Hepatocyte (in vitro differentiated cells): ENCODE measurements at regions not wholly inside any gene's neighbourhood (a gene's known extent, or its start where the extent isn't known, plus 50 kb on each side); places are given as distances from the start of the nearest gene placed in this dataset.

Source experiments
- DNase-seq: peaks from one replicate; pipeline ENCODE4 v3.0.0-alpha.2; 2016; ENCODE audit warnings: low spot score
- H2AFZ ChIP-seq: fragments of 200-600 bp; sonication (generic); 2 replicates; pipeline ENCODE4 v1.6.0; 2016; ENCODE audit warnings: antibody characterized with exemption, mild to moderate bottlenecking
- H3K27ac ChIP-seq: fragments of 200-600 bp; sonication (generic); 2 replicates; pipeline ENCODE4 v1.5.1; 2016; ENCODE audit warnings: mild to moderate bottlenecking
- H3K27me3 ChIP-seq: fragments of 200-600 bp; sonication (generic); 2 replicates; pipeline ENCODE4 v1.6.1; 2016
- H3K36me3 ChIP-seq: fragments of 200-600 bp; sonication (generic); replicated peaks from 2 replicates; pipeline ENCODE4 v1.5.1; 2016; ENCODE audit warnings: low read depth; ENCODE audit not compliant: insufficient read depth
- H3K4me1 ChIP-seq: fragments of 200-600 bp; sonication (generic); 2 replicates; pipeline ENCODE4 v1.5.1; 2016; ENCODE audit warnings: mild to moderate bottlenecking, moderate library complexity; ENCODE audit not compliant: insufficient read depth
- H3K4me2 ChIP-seq: fragments of 200-600 bp; sonication (generic); 2 replicates; pipeline ENCODE4 v1.6.0; 2016
- H3K4me3 ChIP-seq: fragments of 200-600 bp; sonication (generic); 2 replicates; pipeline ENCODE4 v1.5.1; 2016; ENCODE audit warnings: mild to moderate bottlenecking
- H3K79me2 ChIP-seq: fragments of 200-600 bp; sonication (generic); 2 replicates; pipeline ENCODE4 v1.6.0; 2017; ENCODE audit warnings: mild to moderate bottlenecking
- H3K9me2 ChIP-seq: fragments of 200-600 bp; sonication (generic); replicated peaks from 2 replicates; pipeline ENCODE4 v1.6.0; 2017; ENCODE audit warnings: mild to moderate bottlenecking; ENCODE audit not compliant: insufficient read depth
- H3K9me3 ChIP-seq: fragments of 200-600 bp; sonication (generic); 2 replicates; pipeline ENCODE4 v1.5.1; 2016; ENCODE audit warnings: low read depth, mild to moderate bottlenecking
- H4K20me1 ChIP-seq: fragments of 200-600 bp; sonication (generic); 2 replicates; pipeline ENCODE4 v1.6.0; 2016; ENCODE audit warnings: mild to moderate bottlenecking; ENCODE audit not compliant: insufficient read depth, poor library complexity, severe bottlenecking
- CTCF ChIP-seq: fragments of 200-600 bp; sonication (generic); IDR thresholded peaks from 2 replicates; pipeline ENCODE4 v1.5.1; 2016; ENCODE audit warnings: antibody characterized with exemption, mild to moderate bottlenecking; ENCODE audit not compliant: poor library complexity
- EZH2 ChIP-seq: fragments of 200-600 bp; sonication (generic); IDR thresholded peaks from 2 replicates; pipeline ENCODE4 v1.6.1; 2016; ENCODE audit warnings: antibody characterized with exemption, mild to moderate bottlenecking, borderline replicate concordance
- EZH2phosphoT487 ChIP-seq: fragments of 200-600 bp; sonication (generic); IDR thresholded peaks from one replicate; pipeline ENCODE4 v1.6.1; 2018; ENCODE audit warnings: antibody characterized with exemption, mild to moderate bottlenecking, low read depth, moderate library complexity; ENCODE audit not compliant: unreplicated experiment, severe bottlenecking
- WGBS: methylation state at CpG from one replicate; pipeline ENCODE4 v1.1.6; 2016; ENCODE audit warnings: low lambda C conversion rate; ENCODE audit errors: missing lambda C conversion rate; 5-methylcytosine and 5-hydroxymethylcytosine counted together

- H3K4me2 ChIP-seq = no peak overlapping the region
- H3K4me3 ChIP-seq = no peak overlapping the region
- H3K9me2 ChIP-seq = no peaks in the 10 kb centered on the region
- no peak overlapping the region for H3K27ac ChIP-seq
- no peaks in the 10 kb centered on the region for H3K9me3 ChIP-seq
- no peaks in the 10 kb centered on the region for H4K20me1 ChIP-seq
- no peak for DNase-seq
- no peaks in the 10 kb centered on the region for H3K4me1 ChIP-seq
- H2AFZ ChIP-seq = no peak overlapping the region
- H3K36me3 ChIP-seq = no peaks in the 10 kb centered on the region
- H3K79me2 ChIP-seq = no peaks in the 10 kb centered on the region
- no peaks in the 10 kb centered on the region for H3K27me3 ChIP-seq
- 84% methylated on average over 7 of the region's 7 CpGs for WGBS
- TF ChIP-seq CTCF (no peak), EZH2phosphoT487 (no peak), EZH2 (no peak)
These were observed 1253.8 kb downstream of the MRPL39 start for GRCh38 chr21:24353492-24353891.

GRCh38 chr21:24339406-24339805 is 1267.9 kb downstream of the MRPL39 start:
- no peaks in the 10 kb centered on the region for H3K36me3 ChIP-seq
- H3K4me2 ChIP-seq = no peak overlapping the region
- 60% methylated on average over 2 of the region's 2 CpGs for WGBS
- H4K20me1 ChIP-seq = no peaks in the 10 kb centered on the region
- H3K27ac ChIP-seq = no peak overlapping the region
- no peaks in the 10 kb centered on the region for H3K9me3 ChIP-seq
- TF ChIP-seq EZH2 (no peak), EZH2phosphoT487 (no peak), CTCF (no peak)
- H3K4me1 ChIP-seq = no peaks in the 10 kb centered on the region
- no peak for DNase-seq
- no peaks in the 10 kb centered on the region for H3K79me2 ChIP-seq
- H3K4me3 ChIP-seq = no peak overlapping the region
- no peaks in the 10 kb centered on the region for H3K27me3 ChIP-seq
- no peak overlapping the region for H2AFZ ChIP-seq
- H3K9me2 ChIP-seq = no peaks in the 10 kb centered on the region

GRCh38 chr21:24336491-24336890 is 1270.8 kb downstream of the MRPL39 start:
- 77% methylated on average over 6 of the region's 6 CpGs for WGBS
- H2AFZ ChIP-seq = no peak overlapping the region

More at GRCh38 chr21:24336491-24336890, 1270.8 kb downstream of the MRPL39 start:
- TF ChIP-seq EZH2 (no peak), EZH2phosphoT487 (no peak), CTCF (no peak)
- H3K27me3 ChIP-seq = no peaks in the 10 kb centered on the region
- H3K4me3 ChIP-seq = no peak overlapping the region
- no peak for DNase-seq
- H3K79me2 ChIP-seq = no peaks in the 10 kb centered on the region
- H4K20me1 ChIP-seq = no peaks in the 10 kb centered on the region
- no peaks in the 10 kb centered on the region for H3K4me1 ChIP-seq
- H3K27ac ChIP-seq = no peak overlapping the region
- H3K4me2 ChIP-seq = no peak overlapping the region
- no peaks in the 10 kb centered on the region for H3K9me3 ChIP-seq
- H3K9me2 ChIP-seq = no peaks in the 10 kb centered on the region
- H3K36me3 ChIP-seq = no peaks in the 10 kb centered on the region
